ENCODE measurements at regions not wholly inside any gene's neighbourhood (a gene's known extent, or its start where the extent isn't known, plus 50 kb on each side); places are given as distances from the start of the nearest gene placed in this dataset.

- Histone ChIP-seq H4K20me1 (ENCODE audit: control insufficient read depth, insufficient read depth, low read depth, low read length) (no peaks in the 10 kb centered on the region), H3K27ac (ENCODE audit: low read depth, low read length) (no peak overlapping the region), H3K27me3 (ENCODE audit: control insufficient read depth, low read length) (peaks cover 2% of the 10 kb centered on the region; the same call in 1 of the 2 replicates), H3K9me3 (ENCODE audit: control insufficient read depth, insufficient read depth, low read length) (no peaks in the 10 kb centered on the region), H3K4me2 (ENCODE audit: low read length) (no peak overlapping the region), H3K4me3 (ENCODE audit: low read length) (no peak overlapping the region), H3K36me3 (ENCODE audit: control insufficient read depth, low read length) (no peaks in the 10 kb centered on the region), H3K4me1 (ENCODE audit: control insufficient read depth, low read length) (no peaks in the 10 kb centered on the region), H3K79me2 (ENCODE audit: control insufficient read depth, low read length) (no peaks in the 10 kb centered on the region), H3F3A (ENCODE audit: control insufficient read depth, insufficient read depth) (no peaks in the 10 kb centered on the region), H3K9me2 (replicated peaks; ENCODE audit: control insufficient read depth, low read length) (no peaks in the 10 kb centered on the region)
- TF ChIP-seq CTCF (IDR thresholded peaks at IDR 0.05; ENCODE audit: low read depth, low read length, poor library complexity, severe bottlenecking) = no peak
- no peak for TF ChIP-seq EZH2phosphoT487 (IDR thresholded peaks at IDR 0.05; ENCODE audit: borderline replicate concordance, low read length)
These were observed 126.6 kb downstream of the BARX1 start for GRCh38 chr9:93828331-93829097.

GRCh38 chr9:93827545-93828330 lies 127.4 kb downstream of the BARX1 start:
- Histone ChIP-seq H3F3A (ENCODE audit: control insufficient read depth, insufficient read depth) (no peaks in the 10 kb centered on the region), H3K27ac (ENCODE audit: low read depth, low read length) (no peak overlapping the region), H3K9me3 (ENCODE audit: control insufficient read depth, insufficient read depth, low read length) (no peaks in the 10 kb centered on the region), H3K9me2 (replicated peaks; ENCODE audit: control insufficient read depth, low read length) (no peaks in the 10 kb centered on the region), H3K36me3 (ENCODE audit: control insufficient read depth, low read length) (no peaks in the 10 kb centered on the region), H3K4me3 (ENCODE audit: low read length) (no peak overlapping the region), H4K20me1 (ENCODE audit: control insufficient read depth, insufficient read depth, low read depth, low read length) (no peaks in the 10 kb centered on the region), H3K79me2 (ENCODE audit: control insufficient read depth, low read length) (no peaks in the 10 kb centered on the region), H3K4me2 (ENCODE audit: low read length) (no peak overlapping the region), H3K27me3 (ENCODE audit: control insufficient read depth, low read length) (no peaks in the 10 kb centered on the region), H3K4me1 (ENCODE audit: control insufficient read depth, low read length) (no peaks in the 10 kb centered on the region)
- TF ChIP-seq CTCF (IDR thresholded peaks at IDR 0.05; ENCODE audit: low read depth, low read length, poor library complexity, severe bottlenecking) (peak; percentile 65), EZH2phosphoT487 (IDR thresholded peaks at IDR 0.05; ENCODE audit: borderline replicate concordance, low read length) (no peak)

GRCh38 chr9:93826905-93827544 lies 128.1 kb downstream of the BARX1 start:
- no peaks in the 10 kb centered on the region for H3K79me2 ChIP-seq (ENCODE audit: control insufficient read depth, low read length)
- no peak overlapping the region for H3K4me2 ChIP-seq (ENCODE audit: low read length)
- H3K27me3 ChIP-seq (ENCODE audit: control insufficient read depth, low read length) = no peaks in the 10 kb centered on the region
- no peaks in the 10 kb centered on the region for H3K9me2 ChIP-seq (replicated peaks; ENCODE audit: control insufficient read depth, low read length)
- H3K9me3 ChIP-seq (ENCODE audit: control insufficient read depth, insufficient read depth, low read length) = no peaks in the 10 kb centered on the region
- TF ChIP-seq EZH2phosphoT487 (IDR thresholded peaks at IDR 0.05; ENCODE audit: borderline replicate concordance, low read length) = no peak
- no peak for TF ChIP-seq CTCF (IDR thresholded peaks at IDR 0.05; ENCODE audit: low read depth, low read length, poor library complexity, severe bottlenecking)
- no peak overlapping the region for H3K27ac ChIP-seq (ENCODE audit: low read depth, low read length)
- no peaks in the 10 kb centered on the region for H3F3A ChIP-seq (ENCODE audit: control insufficient read depth, insufficient read depth)
- H3K4me3 ChIP-seq (ENCODE audit: low read length) = no peak overlapping the region
- no peaks in the 10 kb centered on the region for H3K36me3 ChIP-seq (ENCODE audit: control insufficient read depth, low read length)
- no peaks in the 10 kb centered on the region for H4K20me1 ChIP-seq (ENCODE audit: control insufficient read depth, insufficient read depth, low read depth, low read length)
- no peaks in the 10 kb centered on the region for H3K4me1 ChIP-seq (ENCODE audit: control insufficient read depth, low read length)

Measured in DOHH2 (cell line).